ENCODE measurements at regions not wholly inside any gene's neighbourhood (a gene's known extent, or its start where the extent isn't known, plus 50 kb on each side); places are given as distances from the start of the nearest gene placed in this dataset.
A peak's percentile ranks its signal among the peaks of the same experiment; 100 is the strongest.

GRCh38 chr1:58166417-58166816, 380.1 kb downstream of the OMA1 start:
- H3K4me1 ChIP-seq, result peaks cover 24% of the 10 kb centered on the region
- Mint-ChIP-seq H3K9me3 (peaks cover 10% of the 10 kb centered on the region), H3K27ac (no peak overlapping the region), H3K36me3 (peaks cover 4% of the 10 kb centered on the region), H3K4me3 (no peak overlapping the region), H3K27me3 (ENCODE audit: insufficient read depth, low read depth) (no peaks in the 10 kb centered on the region), H3K4me1 (peaks cover 21% of the 10 kb centered on the region)
- H3K36me3 ChIP-seq, result no peaks in the 10 kb centered on the region
- no peak overlapping the region for H3K9ac ChIP-seq
- no peak for TF ChIP-seq EZH2 (IDR thresholded peaks at IDR 0.05)
- no peak for TF ChIP-seq CTCF (IDR thresholded peaks at IDR 0.05)
- no peak for TF ChIP-seq EZH2phosphoT487 (IDR thresholded peaks at IDR 0.05)
- DNase-seq (ENCODE audit: low spot score), result no peak
- H3K4me2 ChIP-seq, result no peak overlapping the region
- no peak overlapping the region for H3K27ac ChIP-seq
- no peaks in the 10 kb centered on the region for H4K20me1 ChIP-seq (ENCODE audit: low read depth)
- H3F3A ChIP-seq (ENCODE audit: low read depth), result peaks cover 7% of the 10 kb centered on the region
- no peaks in the 10 kb centered on the region for H3K9me3 ChIP-seq (ENCODE audit: low read depth)
- H3K27me3 ChIP-seq, result no peaks in the 10 kb centered on the region
- H2AFZ ChIP-seq (replicated peaks), result no peak overlapping the region
- H3K4me3 ChIP-seq, result no peak overlapping the region
- H3K79me2 ChIP-seq (ENCODE audit: low read depth), result no peaks in the 10 kb centered on the region

- Histone ChIP-seq H3K4me1 (peaks cover 33% of the 10 kb centered on the region), H3K36me3 (no peaks in the 10 kb centered on the region), H4K20me1 (ENCODE audit: low read depth) (no peaks in the 10 kb centered on the region), H3K4me2 (no peak overlapping the region), H3K27ac (no peak overlapping the region), H3K4me3 (no peak overlapping the region), H3K27me3 (no peaks in the 10 kb centered on the region), H3F3A (ENCODE audit: low read depth) (peaks cover 10% of the 10 kb centered on the region), H3K9ac (no peak overlapping the region), H2AFZ (replicated peaks) (no peak overlapping the region), H3K79me2 (ENCODE audit: low read depth) (no peaks in the 10 kb centered on the region), H3K9me3 (ENCODE audit: low read depth) (no peaks in the 10 kb centered on the region)
- TF ChIP-seq EZH2phosphoT487 (IDR thresholded peaks at IDR 0.05) (no peak), CTCF (IDR thresholded peaks at IDR 0.05) (no peak), EZH2 (IDR thresholded peaks at IDR 0.05) (no peak)
- no peaks in the 10 kb centered on the region for H3K27me3 Mint-ChIP-seq (ENCODE audit: insufficient read depth, low read depth)
- no peak overlapping the region for H3K27ac Mint-ChIP-seq
- H3K4me3 Mint-ChIP-seq, result no peak overlapping the region
- no peak for DNase-seq (ENCODE audit: low spot score)
- H3K4me1 Mint-ChIP-seq, result peaks cover 27% of the 10 kb centered on the region
- H3K36me3 Mint-ChIP-seq, result peaks cover 4% of the 10 kb centered on the region
- peaks cover 7% of the 10 kb centered on the region for H3K9me3 Mint-ChIP-seq
Measured at GRCh38 chr1:58165073-58165472, 381.5 kb downstream of the OMA1 start.

- Mint-ChIP-seq H3K27me3 (ENCODE audit: insufficient read depth, low read depth) (no peaks in the 10 kb centered on the region), H3K36me3 (no peaks in the 10 kb centered on the region), H3K4me1 (peaks cover 23% of the 10 kb centered on the region), H3K9me3 (peaks cover 3% of the 10 kb centered on the region), H3K4me3 (no peak overlapping the region), H3K27ac (no peak overlapping the region)
- peaks cover 5% of the 10 kb centered on the region for H4K20me1 ChIP-seq (ENCODE audit: low read depth)
- peaks cover 43% of the 10 kb centered on the region for H3K4me1 ChIP-seq
- H3K4me3 ChIP-seq, result no peak overlapping the region
- H3K9me3 ChIP-seq (ENCODE audit: low read depth), result no peaks in the 10 kb centered on the region
- peaks cover 23% of the 10 kb centered on the region for H3F3A ChIP-seq (ENCODE audit: low read depth)
- H3K79me2 ChIP-seq (ENCODE audit: low read depth), result no peaks in the 10 kb centered on the region
- H3K36me3 ChIP-seq, result no peaks in the 10 kb centered on the region
- no peak overlapping the region for H3K27ac ChIP-seq
- peak overlapping the region; percentile 27 for H2AFZ ChIP-seq (replicated peaks)
- TF ChIP-seq EZH2 (IDR thresholded peaks at IDR 0.05), result no peak
- peak; percentile 98 for TF ChIP-seq CTCF (IDR thresholded peaks at IDR 0.05)
- no peak for TF ChIP-seq EZH2phosphoT487 (IDR thresholded peaks at IDR 0.05)
- H3K9ac ChIP-seq, result no peak overlapping the region
- H3K27me3 ChIP-seq, result no peaks in the 10 kb centered on the region
- no peak overlapping the region for H3K4me2 ChIP-seq
- peak; percentile 88 for DNase-seq (ENCODE audit: low spot score)
Measured at GRCh38 chr1:58162952-58163550, 383.5 kb downstream of the OMA1 start.

All from neural progenitor cell (in vitro differentiated cells).